Activated T-cell treated with anti-CD3 and anti-CD28 coated beads, Interleukin-2, amount 50 U/mL, for 24 hours (primary cell): ENCODE measurements at regions not wholly inside any gene's neighbourhood (a gene's known extent, or its start where the extent isn't known, plus 50 kb on each side); places are given as distances from the start of the nearest gene placed in this dataset.

Experiments used
- DNase-seq: peaks from one replicate; pipeline ENCODE4 v3.0.0-alpha.2; 2020
- H3K27ac Mint-ChIP-seq: 2 replicates; pipeline ENCODE4 v1.8.0; 2020; ENCODE audit warnings: mild to moderate bottlenecking, mixed read lengths
- H3K27me3 Mint-ChIP-seq: 2 replicates; pipeline ENCODE4 v1.8.0; 2020; ENCODE audit warnings: mixed read lengths
- H3K36me3 Mint-ChIP-seq: 2 replicates; pipeline ENCODE4 v1.8.0; 2020; ENCODE audit warnings: low read depth, mixed read lengths
- H3K4me1 Mint-ChIP-seq: 2 replicates; pipeline ENCODE4 v1.8.0; 2020; ENCODE audit warnings: low read depth, mixed read lengths
- H3K4me3 Mint-ChIP-seq: 2 replicates; pipeline ENCODE4 v1.8.0; 2020; ENCODE audit warnings: mild to moderate bottlenecking, moderate library complexity, mixed read lengths
- H3K9me3 Mint-ChIP-seq: 2 replicates; pipeline ENCODE4 v1.8.0; 2020; ENCODE audit warnings: mixed read lengths

DNA sequence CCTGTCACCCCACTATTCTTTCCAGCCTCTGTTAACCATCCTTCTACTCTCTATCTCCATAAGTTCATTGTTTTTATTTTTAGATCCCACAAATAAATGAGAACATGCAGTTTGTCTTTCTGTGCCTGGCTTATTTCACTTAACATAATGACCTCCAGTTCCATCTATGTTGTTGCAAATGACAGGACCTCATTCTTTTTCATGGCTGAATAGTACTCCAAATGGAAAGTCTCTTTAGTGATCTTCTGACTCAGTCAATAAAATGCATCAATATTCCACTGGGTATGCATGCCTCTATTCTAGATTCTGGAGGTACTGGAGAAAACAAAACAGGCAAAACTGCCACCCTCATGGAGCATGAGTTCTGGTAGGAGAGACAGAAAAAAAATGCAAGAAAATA, 459.0 kb downstream of the XYLT1 start:
- DNase-seq: no peak
- Mint-ChIP-seq H3K4me1 (peaks cover 28% of the 10 kb centered on the region), H3K27me3 (no peaks in the 10 kb centered on the region), H3K4me3 (no peak overlapping the region), H3K36me3 (peaks cover 6% of the 10 kb centered on the region), H3K27ac (no peak overlapping the region), H3K9me3 (peaks cover 5% of the 10 kb centered on the region)

DNA sequence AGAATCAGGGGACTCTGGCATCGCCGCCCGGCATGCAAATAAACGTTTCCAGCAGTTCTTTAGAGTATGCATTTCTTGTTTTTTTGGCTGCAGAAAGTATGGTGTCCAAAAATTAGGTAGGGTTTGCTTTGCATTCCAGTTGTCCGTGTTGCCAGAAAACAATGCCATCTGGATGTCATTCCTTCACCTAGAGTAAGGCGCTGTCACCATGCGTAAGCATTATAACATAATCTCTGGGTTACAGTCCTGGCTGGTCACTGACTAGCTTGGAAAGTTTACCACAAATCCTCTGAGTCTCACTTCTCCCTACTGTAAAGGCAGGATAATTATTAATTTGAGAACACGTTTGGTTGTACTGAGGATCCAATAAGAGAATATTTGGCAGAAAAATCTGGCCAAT, 457.7 kb downstream of the XYLT1 start:
- H3K4me1 Mint-ChIP-seq: peaks cover 28% of the 10 kb centered on the region
- H3K27me3 Mint-ChIP-seq: no peaks in the 10 kb centered on the region
- H3K36me3 Mint-ChIP-seq: peaks cover 12% of the 10 kb centered on the region
- peak overlapping the region; percentile 94 for H3K27ac Mint-ChIP-seq
- DNase-seq: no peak
- peak overlapping the region; percentile 81 for H3K4me3 Mint-ChIP-seq
- peaks cover 11% of the 10 kb centered on the region for H3K9me3 Mint-ChIP-seq

DNA sequence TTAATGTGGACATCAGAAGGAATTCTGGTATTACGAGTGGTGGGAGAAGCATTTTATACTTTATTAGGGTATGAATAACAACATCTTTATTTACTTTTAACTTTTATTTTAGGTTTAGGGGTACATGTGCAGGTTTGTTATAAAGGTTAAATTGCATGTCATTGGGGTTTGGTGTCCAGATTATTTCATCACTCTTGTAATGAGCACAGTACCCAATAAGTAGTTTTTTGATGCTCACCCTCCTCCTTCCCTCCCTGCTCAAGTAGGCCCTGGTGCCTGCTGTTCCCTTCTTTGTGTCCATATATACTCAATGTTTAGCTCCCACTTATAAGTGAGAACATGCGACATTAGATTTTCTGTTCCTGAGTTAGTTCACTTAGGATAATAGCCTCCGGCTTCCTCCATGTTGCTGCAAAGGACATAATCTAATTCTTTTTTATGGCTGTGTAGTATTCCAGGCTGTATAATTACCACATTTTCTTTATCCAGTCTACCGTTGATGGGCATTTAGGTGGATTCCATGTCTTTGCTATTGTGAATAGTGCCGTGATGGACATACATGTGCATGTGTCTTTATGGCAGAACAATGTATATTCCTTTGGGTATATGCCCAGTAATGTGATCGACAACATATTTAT, 456.2 kb downstream of the XYLT1 start:
- Mint-ChIP-seq H3K4me1 (peaks cover 31% of the 10 kb centered on the region), H3K36me3 (peaks cover 12% of the 10 kb centered on the region), H3K27ac (peak overlapping the region; percentile 94), H3K9me3 (peaks cover 11% of the 10 kb centered on the region), H3K27me3 (no peaks in the 10 kb centered on the region), H3K4me3 (peak overlapping the region; percentile 81)
- no peak for DNase-seq

DNA sequence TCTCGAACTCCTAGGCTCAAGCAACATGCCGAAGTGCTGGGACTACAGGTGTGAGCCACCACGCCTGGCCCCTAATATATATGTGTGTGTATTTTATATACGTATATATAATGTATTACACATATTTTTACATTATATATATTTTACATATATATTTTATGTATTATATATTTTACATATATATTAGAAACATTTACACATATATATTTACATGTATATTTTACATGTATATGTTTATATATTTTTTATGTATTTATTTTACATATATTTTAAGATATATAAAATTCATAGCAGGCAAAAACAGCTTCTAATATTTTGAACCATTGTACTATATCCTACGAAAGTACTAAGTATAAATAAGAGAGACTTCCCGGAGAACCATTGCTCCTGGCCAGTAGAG, 455.1 kb downstream of the XYLT1 start:
- Mint-ChIP-seq H3K27me3 (no peaks in the 10 kb centered on the region), H3K4me1 (peaks cover 32% of the 10 kb centered on the region), H3K36me3 (peaks cover 12% of the 10 kb centered on the region), H3K4me3 (no peak overlapping the region), H3K27ac (no peak overlapping the region), H3K9me3 (peaks cover 11% of the 10 kb centered on the region)
- DNase-seq: no peak

DNA sequence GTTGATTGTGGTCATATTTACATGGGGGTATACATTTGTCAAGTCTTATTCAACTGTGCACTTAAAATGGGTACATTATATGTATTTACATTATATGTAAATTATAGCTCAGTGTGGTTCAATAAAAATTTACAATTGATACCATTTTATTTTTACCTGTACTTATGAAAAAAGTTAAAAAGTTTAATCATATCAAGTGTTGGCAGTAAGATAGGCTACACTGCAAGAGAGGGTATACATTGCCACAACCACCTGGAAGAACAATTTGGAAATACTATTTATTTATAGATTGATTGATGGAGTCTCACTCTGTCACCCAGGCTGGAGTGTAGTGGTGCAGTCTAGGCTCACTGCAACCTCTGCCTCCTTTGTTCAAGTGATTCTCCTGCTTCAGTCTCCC, 453.3 kb downstream of the XYLT1 start:
- peaks cover 12% of the 10 kb centered on the region for H3K36me3 Mint-ChIP-seq
- H3K9me3 Mint-ChIP-seq: peaks cover 11% of the 10 kb centered on the region
- no peak for DNase-seq
- H3K4me1 Mint-ChIP-seq: peaks cover 30% of the 10 kb centered on the region
- H3K27me3 Mint-ChIP-seq: no peaks in the 10 kb centered on the region
- no peak overlapping the region for H3K4me3 Mint-ChIP-seq
- no peak overlapping the region for H3K27ac Mint-ChIP-seq

DNA sequence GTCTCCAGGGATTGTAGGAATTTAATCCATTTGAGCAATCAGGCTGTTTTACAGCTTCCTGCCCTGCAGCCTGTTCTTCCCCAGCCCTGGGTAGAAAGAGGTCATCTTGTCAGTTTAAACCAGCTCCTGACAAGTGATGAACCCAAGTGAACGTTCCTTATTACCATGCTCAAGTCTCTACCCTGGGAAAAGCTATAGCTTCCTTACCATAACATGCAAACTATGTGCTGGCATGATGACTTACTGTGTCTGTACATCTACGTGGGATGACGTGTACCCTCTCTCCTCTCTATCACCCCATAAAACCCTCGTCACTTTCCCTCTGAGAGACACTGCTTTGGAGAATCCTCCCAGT, 452.2 kb downstream of the XYLT1 start:
- peaks cover 11% of the 10 kb centered on the region for H3K9me3 Mint-ChIP-seq

DNA sequence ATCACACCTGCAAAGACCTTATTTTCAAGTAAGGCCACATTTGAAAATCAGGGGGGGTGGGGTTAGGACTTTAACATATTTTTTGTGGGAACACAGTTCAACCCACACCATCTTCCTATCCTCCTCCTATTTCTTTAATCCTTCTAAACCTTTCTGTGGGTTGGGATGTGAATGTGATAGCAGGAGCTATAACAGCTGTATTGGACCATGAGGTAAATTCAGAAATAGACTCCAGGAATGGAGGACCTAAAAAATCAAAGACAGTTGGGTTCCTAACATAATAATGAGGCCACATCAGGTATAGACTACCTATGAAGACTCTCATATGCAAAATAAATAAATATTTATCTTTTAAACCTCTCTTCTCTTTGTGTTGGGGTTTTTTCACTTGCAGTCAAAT, 451.4 kb downstream of the XYLT1 start:
- Mint-ChIP-seq H3K27me3 (no peaks in the 10 kb centered on the region), H3K27ac (no peak overlapping the region), H3K4me3 (no peak overlapping the region), H3K4me1 (peaks cover 23% of the 10 kb centered on the region), H3K36me3 (peaks cover 12% of the 10 kb centered on the region), H3K9me3 (peaks cover 11% of the 10 kb centered on the region)
- DNase-seq: no peak

More for the DNA sequence above, 452.2 kb downstream of the XYLT1 start:
- Mint-ChIP-seq H3K4me3 (no peak overlapping the region), H3K36me3 (peaks cover 12% of the 10 kb centered on the region), H3K4me1 (peaks cover 25% of the 10 kb centered on the region), H3K27me3 (no peaks in the 10 kb centered on the region), H3K27ac (no peak overlapping the region)
- no peak for DNase-seq

DNA sequence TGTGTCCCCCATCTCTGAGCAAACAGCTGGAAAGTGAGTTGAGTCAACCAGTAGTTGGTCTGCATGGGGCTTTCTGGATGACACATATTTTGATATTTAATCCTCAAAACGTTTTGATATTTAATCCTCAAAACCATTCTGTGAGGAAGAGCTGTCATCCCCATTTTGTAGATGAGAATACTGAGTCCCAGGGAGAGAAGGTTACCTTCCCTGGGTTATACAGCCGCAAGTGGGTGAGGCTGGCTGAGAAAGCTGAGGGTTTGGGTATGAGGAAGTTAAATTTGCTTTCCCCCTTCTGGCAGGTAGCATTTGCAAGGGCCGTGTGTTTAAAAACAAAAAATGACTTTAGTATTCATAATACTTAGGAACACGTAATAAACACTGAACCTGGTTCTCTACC, 447.2 kb downstream of the XYLT1 start:
- Mint-ChIP-seq H3K9me3 (no peaks in the 10 kb centered on the region), H3K4me3 (no peak overlapping the region), H3K4me1 (peaks cover 48% of the 10 kb centered on the region), H3K27ac (no peak overlapping the region), H3K27me3 (no peaks in the 10 kb centered on the region), H3K36me3 (peaks cover under 1% of the 10 kb centered on the region)
- DNase-seq: no peak

DNA sequence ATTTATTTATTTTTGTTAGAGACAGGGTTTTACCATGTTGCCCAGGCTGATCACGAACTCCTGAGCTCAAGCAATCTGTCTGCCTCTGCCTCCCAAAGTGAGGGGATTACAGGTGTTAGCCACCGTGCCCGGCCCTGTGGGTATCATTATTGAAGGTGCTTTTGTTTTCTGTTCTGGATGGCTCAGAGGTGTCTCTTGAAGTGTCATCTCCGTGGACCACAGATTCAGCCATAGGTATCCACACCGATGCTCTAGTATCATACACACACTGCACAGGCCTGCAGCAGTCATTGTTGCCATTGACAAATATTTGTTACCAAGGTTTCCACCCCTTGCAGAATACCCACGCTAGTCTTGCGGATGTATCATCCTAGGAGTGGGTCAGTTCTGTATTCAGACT, 446.2 kb downstream of the XYLT1 start:
- DNase-seq: no peak
- Mint-ChIP-seq H3K27ac (no peak overlapping the region), H3K4me3 (no peak overlapping the region), H3K36me3 (peaks cover 9% of the 10 kb centered on the region), H3K27me3 (no peaks in the 10 kb centered on the region), H3K4me1 (peaks cover 48% of the 10 kb centered on the region), H3K9me3 (peaks cover 5% of the 10 kb centered on the region)

DNA sequence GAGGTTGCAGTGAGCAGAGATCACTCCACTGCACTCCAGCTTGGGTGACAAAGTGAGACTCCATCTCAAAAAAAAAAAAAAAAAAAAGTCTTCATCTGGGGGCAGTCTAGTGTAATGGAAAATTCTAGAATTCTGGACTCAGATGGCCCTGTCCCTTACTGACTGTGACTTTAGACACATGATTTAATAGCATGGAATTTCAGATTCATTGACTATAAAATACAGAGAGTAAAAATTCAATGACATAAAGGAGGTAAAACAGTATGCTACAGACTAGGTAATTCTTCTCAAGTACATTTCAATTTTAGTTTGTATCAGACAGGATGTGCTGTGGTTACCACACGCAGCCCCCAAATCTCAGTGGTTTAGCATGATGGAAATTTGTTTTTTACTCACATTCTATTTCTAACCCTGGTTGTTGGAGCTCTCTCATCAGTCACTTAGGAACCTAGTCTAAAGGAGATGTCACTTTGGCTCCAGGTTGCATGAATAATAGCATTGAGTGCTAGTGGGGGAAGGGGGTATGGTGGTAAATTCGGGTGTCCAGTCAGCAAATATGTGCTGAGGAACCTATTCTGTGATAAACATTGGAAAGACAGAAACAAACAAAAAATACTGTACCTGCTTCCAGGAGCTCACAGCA, 444.0 kb downstream of the XYLT1 start:
- Mint-ChIP-seq H3K4me1 (peaks cover 48% of the 10 kb centered on the region), H3K27me3 (no peaks in the 10 kb centered on the region), H3K36me3 (peaks cover 20% of the 10 kb centered on the region), H3K4me3 (peak overlapping the region; percentile 36), H3K9me3 (peaks cover 12% of the 10 kb centered on the region), H3K27ac (peak overlapping the region; percentile 85)
- peak; percentile 45 for DNase-seq

DNA sequence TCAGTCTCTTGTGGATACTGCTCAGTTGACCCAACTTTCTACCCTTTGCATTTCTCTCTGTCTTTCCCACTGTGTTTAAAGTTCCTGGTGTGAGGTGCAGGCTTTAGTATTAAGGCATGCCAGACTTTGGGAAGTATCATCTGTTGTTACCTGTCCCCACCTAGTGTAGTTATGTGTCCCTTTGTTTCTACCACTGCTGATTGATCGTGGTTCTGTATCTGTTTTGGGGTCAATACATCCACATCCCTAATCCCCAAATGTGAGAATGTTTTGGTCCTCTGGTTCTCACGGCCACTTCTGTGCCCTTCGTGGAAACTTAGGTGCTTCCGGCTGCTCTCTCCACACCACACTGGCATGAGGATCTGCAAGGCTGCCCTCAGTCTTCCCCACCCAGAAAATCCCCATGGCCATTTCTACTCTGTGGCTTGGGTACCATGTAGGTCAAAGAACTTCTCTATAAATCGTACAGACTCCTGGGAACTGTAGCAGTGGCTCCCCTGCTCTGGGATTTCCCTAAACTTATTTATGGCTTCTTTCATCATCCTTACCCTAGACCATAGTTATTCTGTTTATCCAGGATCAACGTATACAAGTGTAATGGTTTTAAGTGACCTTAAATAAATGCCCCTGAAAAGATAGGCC, 443.2 kb downstream of the XYLT1 start:
- Mint-ChIP-seq H3K4me1 (peaks cover 52% of the 10 kb centered on the region), H3K27ac (no peak overlapping the region), H3K36me3 (peaks cover 21% of the 10 kb centered on the region), H3K9me3 (peaks cover 12% of the 10 kb centered on the region), H3K4me3 (no peak overlapping the region), H3K27me3 (no peaks in the 10 kb centered on the region)
- no peak for DNase-seq

DNA sequence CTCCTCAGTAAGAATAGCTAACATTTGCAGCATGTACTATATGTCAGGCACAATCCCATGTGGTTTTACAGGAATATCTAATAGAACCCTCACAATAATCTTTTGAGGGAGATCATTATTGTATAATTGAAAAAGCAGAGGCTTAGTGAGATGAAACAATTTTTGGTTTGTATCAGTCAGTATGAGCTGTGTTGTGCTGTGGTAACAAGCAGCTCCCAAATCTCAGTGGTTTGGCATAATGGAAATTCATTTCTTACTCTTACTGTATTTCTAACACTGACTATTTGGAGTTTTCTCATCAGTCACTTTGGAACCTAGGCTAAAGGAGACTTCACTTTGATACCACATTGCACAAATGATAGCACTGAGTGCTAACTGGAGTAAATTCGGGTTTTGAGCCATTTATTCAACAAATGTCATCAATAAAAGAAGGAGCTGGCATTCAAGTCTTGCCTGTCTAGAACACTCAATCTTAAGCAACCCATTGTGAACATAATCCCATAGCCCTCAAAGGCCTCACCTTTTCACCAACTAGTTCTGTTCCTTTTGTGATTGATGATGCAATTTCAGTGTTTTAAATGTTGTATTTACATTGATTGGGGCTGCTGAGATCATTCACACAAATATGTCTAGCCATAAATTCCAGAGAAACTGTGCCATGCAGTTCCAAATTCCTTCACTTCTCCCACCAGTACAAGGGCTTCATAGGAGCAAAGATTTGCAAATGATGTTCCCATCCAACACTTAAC, 441.0 kb downstream of the XYLT1 start:
- Mint-ChIP-seq H3K27ac (no peak overlapping the region), H3K9me3 (peaks cover 16% of the 10 kb centered on the region), H3K4me3 (no peak overlapping the region), H3K27me3 (no peaks in the 10 kb centered on the region), H3K36me3 (peaks cover 32% of the 10 kb centered on the region), H3K4me1 (peaks cover 41% of the 10 kb centered on the region)
- no peak for DNase-seq

DNA sequence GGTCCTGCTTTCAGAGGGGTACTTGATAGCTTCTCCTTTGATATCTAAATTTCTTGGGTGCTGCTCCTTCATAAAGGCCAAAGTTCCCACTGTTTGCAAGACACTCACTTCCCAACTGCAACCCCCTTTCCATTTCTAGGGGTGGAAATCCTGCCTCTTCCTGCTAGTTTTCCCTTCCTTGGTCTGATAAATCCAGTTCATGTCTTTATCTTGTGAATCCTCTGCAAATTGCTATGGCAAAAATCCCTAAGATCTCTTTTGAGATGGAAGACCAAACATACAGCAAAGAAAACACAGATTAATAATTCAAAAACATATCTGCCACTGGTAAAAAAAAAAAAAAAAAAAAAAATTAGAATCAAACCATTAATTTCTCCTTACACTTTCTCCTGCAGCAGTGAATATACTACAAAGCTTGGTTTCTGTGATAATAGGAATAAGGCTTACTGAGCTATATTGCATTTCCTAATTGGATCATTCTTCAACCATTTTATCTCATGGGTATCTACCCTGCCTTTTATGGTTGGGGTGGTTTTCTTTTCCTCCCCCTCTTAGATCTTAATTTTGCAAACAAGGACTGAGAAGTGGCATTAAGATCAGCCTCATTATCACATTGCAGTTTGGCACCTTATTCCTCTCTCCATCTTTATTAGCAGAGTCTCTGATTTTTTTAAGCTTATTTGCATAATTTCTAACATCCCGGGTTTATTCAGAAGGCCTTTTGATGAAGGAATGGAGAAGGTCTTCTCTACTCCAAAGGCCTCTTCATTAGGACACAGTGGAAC, 439.1 kb downstream of the XYLT1 start:
- no peak overlapping the region for H3K4me3 Mint-ChIP-seq
- H3K4me1 Mint-ChIP-seq: peaks cover 22% of the 10 kb centered on the region
- DNase-seq: no peak
- peaks cover 32% of the 10 kb centered on the region for H3K36me3 Mint-ChIP-seq
- H3K27me3 Mint-ChIP-seq: no peaks in the 10 kb centered on the region
- peaks cover 16% of the 10 kb centered on the region for H3K9me3 Mint-ChIP-seq
- H3K27ac Mint-ChIP-seq: no peak overlapping the region

DNA sequence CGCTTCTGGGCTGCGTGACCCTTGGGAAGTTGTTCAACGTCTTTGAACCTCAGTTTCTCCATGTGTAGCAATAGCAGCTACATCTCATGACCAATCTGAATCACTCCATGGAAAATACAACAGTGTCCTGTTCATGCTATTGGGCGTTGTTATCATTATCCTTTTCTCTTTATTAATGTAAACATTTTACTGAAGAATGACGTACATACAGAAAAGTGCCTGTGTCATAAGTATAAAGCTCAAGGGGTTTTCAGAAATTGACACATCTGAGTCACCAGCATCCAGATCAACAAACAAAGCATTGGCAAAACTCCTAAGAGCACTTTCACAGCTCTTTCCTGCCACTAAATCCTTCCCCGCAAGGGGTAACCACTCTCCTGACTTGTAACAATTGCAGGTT, 438.4 kb downstream of the XYLT1 start:
- Mint-ChIP-seq H3K36me3 (peaks cover 32% of the 10 kb centered on the region), H3K4me1 (peaks cover 15% of the 10 kb centered on the region), H3K4me3 (no peak overlapping the region), H3K9me3 (peaks cover 16% of the 10 kb centered on the region), H3K27me3 (no peaks in the 10 kb centered on the region), H3K27ac (no peak overlapping the region)
- DNase-seq: no peak
